ENCODE measurements at regions not wholly inside any gene's neighbourhood (a gene's known extent, or its start where the extent isn't known, plus 50 kb on each side); places are given as distances from the start of the nearest gene placed in this dataset.

- TF ChIP-seq CTCF (conservative IDR thresholded peaks at IDR 0.05; ENCODE audit: low read depth, low read length) (no peak), EZH2 (IDR thresholded peaks at IDR 0.05; ENCODE audit: borderline replicate concordance, low read depth, low read length, poor library complexity, severe bottlenecking) (no peak)
These were observed 69.7 kb downstream of the TMEM174 start for GRCh38 chr5:73242735-73243134.

All from A673 (cell line).